OCI-LY3 (cell line): ENCODE measurements at regions not wholly inside any gene's neighbourhood (a gene's known extent, or its start where the extent isn't known, plus 50 kb on each side); places are given as distances from the start of the nearest gene placed in this dataset.

ENCODE experiments used
- H2AFZ ChIP-seq: fragments of 200-600, 300-600 bp; shearing (Covaris generic); 2 replicates; pipeline ENCODE4 v1.6.0; 2014; ENCODE audit warnings: antibody characterized with exemption, low read depth, low read length
- H3K27ac ChIP-seq: fragments of 200-600, 300-600 bp; sonication (generic); 2 replicates; pipeline ENCODE4 v1.5.1; 2014; ENCODE audit warnings: mild to moderate bottlenecking, low read length, moderate library complexity, mixed read lengths
- H3K27me3 ChIP-seq: fragments of 200-600, 300-600 bp; sonication (generic); 2 replicates; pipeline ENCODE4 v1.6.1; 2014; ENCODE audit warnings: low read depth, low read length, mixed read lengths
- H3K36me3 ChIP-seq: fragments of 200-600, 300-600 bp; sonication (generic); replicated peaks from 2 replicates; pipeline ENCODE3; 2014; ENCODE audit warnings: low read depth, low read length, mixed read lengths
- H3K4me1 ChIP-seq: fragments of 300-600, 200-600 bp; sonication (generic); 2 replicates; pipeline ENCODE4 v1.6.1; 2014; ENCODE audit warnings: low read length, mixed read lengths
- H3K4me2 ChIP-seq: fragments of 200-600, 300-600 bp; sonication (generic); 2 replicates; pipeline ENCODE4 v1.6.1; 2014; ENCODE audit warnings: low read length, mixed read lengths
- H3K4me3 ChIP-seq: fragments of 300-600, 200-600 bp; sonication (generic); 2 replicates; pipeline ENCODE4 v1.5.1; 2014; ENCODE audit warnings: antibody characterized with exemption, mild to moderate bottlenecking, low read length, moderate library complexity
- H3K79me2 ChIP-seq: fragments of 300-600, 200-600 bp; shearing (Covaris generic); 2 replicates; pipeline ENCODE4 v1.6.1; 2014; ENCODE audit warnings: mild to moderate bottlenecking, low read length, mixed read lengths
- H3K9ac ChIP-seq: fragments of 300-600, 200-600 bp; shearing (Covaris generic); 2 replicates; pipeline ENCODE4 v1.6.0; 2014; ENCODE audit warnings: mild to moderate bottlenecking, low read length, moderate library complexity
- H3K9me3 ChIP-seq: fragments of 200-600, 300-600 bp; shearing (Covaris generic); 2 replicates; pipeline ENCODE4 v1.6.1; 2014; ENCODE audit warnings: low read length, mixed read lengths; ENCODE audit not compliant: insufficient read depth
- H4K20me1 ChIP-seq: fragments of 200-600, 300-600 bp; sonication (generic); 2 replicates; pipeline ENCODE4 v1.6.1; 2016; ENCODE audit warnings: low read length, mixed read lengths; ENCODE audit not compliant: insufficient read depth
- CTCF ChIP-seq: fragments of 200-600, 300-600 bp; sonication (generic); IDR thresholded peaks from 2 replicates; pipeline ENCODE4 v1.5.1; 2014; ENCODE audit warnings: antibody characterized with exemption, low read length, low read depth
- EZH2phosphoT487 ChIP-seq: fragments of 200-600 bp; shearing (Covaris generic); IDR thresholded peaks from 2 replicates; pipeline ENCODE4 v1.6.1; 2018; ENCODE audit warnings: antibody characterized with exemption, mixed run types, low read depth

- Histone ChIP-seq H3K36me3 (no peaks in the 10 kb centered on the region), H3K4me1 (no peaks in the 10 kb centered on the region), H4K20me1 (no peaks in the 10 kb centered on the region), H3K27me3 (no peaks in the 10 kb centered on the region), H3K4me2 (no peak overlapping the region), H3K4me3 (no peak overlapping the region), H3K79me2 (no peaks in the 10 kb centered on the region), H3K27ac (no peak overlapping the region), H3K9ac (no peak overlapping the region), H2AFZ (no peak overlapping the region), H3K9me3 (no peaks in the 10 kb centered on the region)
- no peak for TF ChIP-seq EZH2phosphoT487
- TF ChIP-seq CTCF: no peak
These were observed 179.8 kb downstream of the KATNIP start for GRCh38 chr16:27729516-27730304.

GRCh38 chr16:27730661-27731210 is 180.8 kb downstream of the KATNIP start:
- Histone ChIP-seq H3K36me3 (no peaks in the 10 kb centered on the region), H4K20me1 (no peaks in the 10 kb centered on the region), H3K27ac (no peak overlapping the region), H3K4me3 (no peak overlapping the region), H3K9ac (no peak overlapping the region), H3K79me2 (no peaks in the 10 kb centered on the region), H3K4me1 (no peaks in the 10 kb centered on the region), H3K4me2 (no peak overlapping the region), H3K27me3 (no peaks in the 10 kb centered on the region), H3K9me3 (no peaks in the 10 kb centered on the region), H2AFZ (no peak overlapping the region)
- TF ChIP-seq EZH2phosphoT487 (no peak), CTCF (no peak)

GRCh38 chr16:27735031-27735430 is 185.1 kb downstream of the KATNIP start:
- no peak overlapping the region for H3K4me2 ChIP-seq
- TF ChIP-seq CTCF (no peak), EZH2phosphoT487 (no peak)
- no peak overlapping the region for H3K27ac ChIP-seq
- H3K9me3 ChIP-seq: no peaks in the 10 kb centered on the region
- H3K4me3 ChIP-seq: no peak overlapping the region
- no peaks in the 10 kb centered on the region for H3K27me3 ChIP-seq
- H2AFZ ChIP-seq: no peak overlapping the region
- H4K20me1 ChIP-seq: no peaks in the 10 kb centered on the region
- no peaks in the 10 kb centered on the region for H3K4me1 ChIP-seq
- H3K36me3 ChIP-seq: no peaks in the 10 kb centered on the region
- H3K79me2 ChIP-seq: no peaks in the 10 kb centered on the region
- H3K9ac ChIP-seq: no peak overlapping the region

- no peaks in the 10 kb centered on the region for H3K4me1 ChIP-seq
- TF ChIP-seq CTCF (no peak), EZH2phosphoT487 (no peak)
- no peaks in the 10 kb centered on the region for H3K27me3 ChIP-seq
- H3K27ac ChIP-seq: no peak overlapping the region
- no peaks in the 10 kb centered on the region for H3K36me3 ChIP-seq
- H4K20me1 ChIP-seq: no peaks in the 10 kb centered on the region
- H3K4me2 ChIP-seq: no peak overlapping the region
- H3K4me3 ChIP-seq: no peak overlapping the region
- H3K9me3 ChIP-seq: no peaks in the 10 kb centered on the region
- no peaks in the 10 kb centered on the region for H3K79me2 ChIP-seq
- no peak overlapping the region for H3K9ac ChIP-seq
- H2AFZ ChIP-seq: no peak overlapping the region
These were observed 186.5 kb downstream of the KATNIP start for GRCh38 chr16:27736431-27736830.
